HG02970 (cell line): ENCODE measurements at regions not wholly inside any gene's neighbourhood (a gene's known extent, or its start where the extent isn't known, plus 50 kb on each side); places are given as distances from the start of the nearest gene placed in this dataset.

Experiments
- ATAC-seq: cut with Tn5 transposase; IDR thresholded peaks from one replicate; pipeline ENCODE4 v1.9.1; 2021; ENCODE audit warnings: mild to moderate bottlenecking, moderate library complexity, moderate number of reproducible peaks; ENCODE audit not compliant: unreplicated experiment, low FRiP score

DNA sequence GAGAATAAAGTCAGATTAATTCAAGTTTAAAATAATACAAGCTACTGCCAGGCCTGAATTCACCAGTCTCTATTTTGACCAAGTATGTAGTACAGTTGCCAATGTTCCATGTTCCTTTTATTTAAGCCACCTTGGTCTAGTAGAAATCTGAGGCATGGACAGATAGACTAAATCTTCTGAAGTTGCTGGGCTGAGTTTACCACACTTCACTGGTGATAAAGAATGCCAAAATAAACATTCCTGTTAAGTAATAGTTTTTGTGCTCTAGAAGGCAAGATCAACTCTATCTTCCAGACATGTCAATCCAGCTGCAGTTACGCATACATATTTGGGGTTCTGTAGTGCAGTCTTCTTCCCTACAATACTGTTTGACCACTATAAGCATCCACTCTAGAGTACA is 83.9 kb upstream of the C11orf87 start:
- ATAC-seq = no peak

DNA sequence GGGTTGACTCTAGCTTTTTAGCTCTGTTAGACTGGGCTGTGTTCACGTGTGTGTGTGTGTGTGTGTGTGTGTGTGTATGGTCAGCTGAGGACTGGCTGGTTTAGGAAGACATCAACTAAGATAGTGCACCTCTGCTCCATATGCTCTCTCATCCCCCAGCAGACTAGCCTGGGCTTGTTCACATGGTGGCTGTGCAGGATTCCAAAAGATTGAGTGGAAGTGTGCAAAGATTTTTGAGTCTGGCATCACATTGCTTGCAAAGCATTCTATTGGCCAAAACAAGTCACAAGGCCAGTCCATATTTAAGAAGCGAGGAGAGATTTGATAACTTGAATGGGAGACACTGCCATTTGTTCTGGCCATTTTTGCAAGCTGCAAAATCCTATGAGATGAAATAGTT is 79.7 kb upstream of the C11orf87 start:
- no peak for ATAC-seq

DNA sequence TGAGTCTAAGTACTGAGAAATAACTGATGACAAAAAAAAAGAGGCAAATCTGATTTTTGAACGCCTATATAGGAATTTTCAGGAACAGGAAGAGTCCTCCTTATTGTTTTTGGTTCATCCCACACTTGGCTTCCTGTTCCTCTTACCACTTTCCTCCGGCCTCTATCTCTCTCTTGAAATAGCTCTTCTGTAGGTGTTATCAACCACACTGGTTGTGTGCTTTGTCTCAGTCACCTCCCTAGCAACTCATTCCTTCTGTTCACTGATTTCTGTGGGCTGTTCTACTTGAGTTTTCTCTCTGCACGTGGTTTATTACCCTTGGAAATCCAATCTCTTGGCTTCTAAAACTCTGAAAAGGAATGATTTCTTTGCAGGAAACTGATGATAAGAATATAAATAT is 78.7 kb upstream of the C11orf87 start:
- no peak for ATAC-seq

DNA sequence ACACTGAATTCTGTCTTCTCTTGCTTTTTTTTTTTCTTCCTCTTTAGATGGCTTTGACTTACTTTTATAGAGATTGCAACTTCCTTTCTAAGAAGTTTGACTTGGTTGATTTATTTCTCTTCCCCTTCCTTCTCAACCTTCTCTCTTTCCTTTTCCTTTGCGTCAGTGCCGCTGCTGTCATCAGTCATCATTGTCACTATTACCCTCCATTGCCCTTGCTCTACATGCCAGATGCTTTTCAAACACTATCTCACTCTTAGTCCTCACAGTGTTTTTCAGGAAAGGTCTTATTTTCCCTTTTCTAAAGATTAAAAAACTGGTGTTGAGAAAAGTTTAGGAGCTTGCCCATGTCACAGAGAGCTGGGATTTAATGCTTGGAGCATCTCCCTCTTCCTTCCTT is 74.7 kb upstream of the C11orf87 start:
- no peak for ATAC-seq

DNA sequence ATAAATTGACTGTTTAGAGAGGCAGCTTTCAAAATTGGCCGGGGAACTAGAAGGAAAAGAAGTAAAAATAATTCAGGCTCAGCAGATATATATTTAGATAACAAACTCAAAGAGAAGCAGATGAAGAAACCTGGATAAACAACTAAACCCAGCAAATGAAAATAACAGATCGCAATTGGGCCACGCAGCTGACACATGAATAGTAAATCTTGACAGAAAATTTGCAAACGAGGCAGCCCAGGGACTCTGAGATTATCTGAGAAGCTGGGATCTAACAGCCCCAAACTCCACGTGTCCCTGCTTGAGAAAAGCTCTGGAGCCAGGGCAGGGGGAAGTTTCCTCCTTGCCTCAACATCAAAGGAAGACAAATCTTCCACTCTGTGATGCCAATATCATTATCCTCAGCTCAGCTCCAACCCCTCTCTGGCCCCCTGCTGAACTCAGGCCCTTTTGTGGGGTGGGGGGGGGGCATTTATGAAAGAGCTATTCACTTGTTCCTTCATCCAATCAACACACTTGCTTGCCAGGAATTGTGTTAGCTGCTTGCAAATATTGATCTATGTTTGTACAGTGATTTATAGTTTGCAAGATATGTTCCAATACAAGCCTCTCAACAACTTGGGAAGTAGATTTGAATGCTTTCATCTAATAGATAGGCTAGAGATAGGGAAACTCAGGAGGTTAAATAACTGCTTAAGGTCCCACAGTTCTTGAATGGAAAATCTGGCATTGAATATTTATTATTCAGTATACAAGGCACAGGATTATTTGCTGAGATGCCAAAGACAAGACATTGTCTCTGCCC is 72.5 kb upstream of the C11orf87 start:
- ATAC-seq = no peak

- ATAC-seq = no peak
These were observed 71.9 kb upstream of the C11orf87 start for GRCh38 chr11:109350091-109350490.

GRCh38 chr11:109362059-109362458 is 59.9 kb upstream of the C11orf87 start:
- ATAC-seq = no peak

DNA sequence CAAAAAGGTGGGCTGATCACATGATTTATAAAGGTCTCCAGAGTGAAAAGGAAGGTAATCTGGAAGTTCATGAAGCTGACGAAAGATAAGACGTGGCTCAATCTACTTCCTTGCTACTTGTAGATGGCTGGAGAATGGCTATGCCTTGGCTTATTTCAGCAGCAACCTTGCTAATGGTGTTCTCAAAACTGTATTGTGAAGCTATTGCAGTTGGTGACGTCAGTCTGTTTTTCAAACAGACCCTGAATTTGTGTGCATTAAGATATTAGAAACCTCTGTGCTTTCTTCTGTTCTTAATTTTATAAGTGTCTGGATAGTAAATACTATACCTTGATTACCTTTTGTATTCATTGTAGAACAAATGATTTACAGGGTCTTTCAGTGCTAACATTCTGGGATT is 58.3 kb upstream of the C11orf87 start:
- no peak for ATAC-seq

GRCh38 chr11:109364851-109365250 is 57.1 kb upstream of the C11orf87 start:
- ATAC-seq = no peak

DNA sequence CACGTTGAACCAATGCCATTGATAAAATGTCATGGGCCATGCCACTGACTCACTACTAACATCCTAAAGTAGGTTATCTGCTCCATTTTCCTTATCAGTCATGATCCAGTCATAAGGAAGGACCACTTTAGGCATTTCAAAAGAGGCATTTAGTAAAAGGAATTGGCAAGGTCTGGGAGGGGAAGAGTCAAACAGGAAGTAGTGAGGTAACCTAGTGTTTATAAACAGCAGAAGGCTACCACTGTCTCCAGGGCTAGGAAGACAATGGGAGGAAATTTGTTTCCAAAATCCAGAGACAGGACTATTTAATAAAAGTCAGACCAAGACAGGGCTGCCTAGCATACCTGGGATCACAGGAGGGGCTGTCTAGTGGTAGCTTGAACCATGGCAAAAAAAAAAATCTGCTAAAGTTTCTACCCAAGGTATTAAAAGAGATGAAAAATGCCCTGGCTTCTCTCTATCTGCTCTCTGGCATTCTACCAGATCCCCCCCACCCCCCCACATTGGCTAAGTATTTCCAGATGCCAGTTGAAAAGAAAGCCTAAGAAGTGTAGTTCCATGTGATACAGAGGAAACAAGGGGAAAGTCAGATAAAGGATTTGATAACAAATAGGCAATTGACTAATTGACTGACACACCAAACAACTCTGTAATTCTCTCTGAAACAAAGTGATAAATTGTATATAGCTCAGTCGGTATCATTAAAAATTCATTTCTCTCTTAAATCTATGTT is 50.4 kb upstream of the C11orf87 start:
- no peak for ATAC-seq
